Esophagus squamous epithelium (tissue), 5 donors: ENCODE measurements at regions not wholly inside any gene's neighbourhood (a gene's known extent, or its start where the extent isn't known, plus 50 kb on each side); places are given as distances from the start of the nearest gene placed in this dataset.
"Not testable (repeated sequence)": the region's sequence is repeated elsewhere in the genome, so short reads cannot be mapped to it uniquely, and the experiment has no call there.

Experiments
- DNase-seq: peaks from one replicate; lab custom pipeline; 2025; lab: John Stamatoyannopoulos, UW
- H3K27ac ChIP-seq, 4 donors: fragments of 200-600 bp; sonication (generic); one replicate each; pipeline ENCODE4 v1.5.1; 2016 to 2019; ENCODE audit warnings: mild to moderate bottlenecking in 1 of 4
- H3K27me3 ChIP-seq, 4 donors: fragments of 200-600 bp; sonication (generic); 1 replicate in 3 of 4; 2 replicates in 1 of 4; pipeline versions ENCODE4 v1.5.1 to v1.6.0; 2017 to 2021; ENCODE audit warnings: antibody characterized with exemption in 1 of 4
- H3K36me3 ChIP-seq, 3 donors: fragments of 200-600 bp; sonication (generic); one replicate each; pipeline ENCODE4 v1.5.1; 2016 to 2019
- H3K4me1 ChIP-seq, 3 donors: fragments of 200-600 bp; sonication (generic); one replicate each; pipeline ENCODE4 v1.5.1; 2017 to 2019
- H3K4me3 ChIP-seq, 4 donors: fragments of 200-600 bp; sonication (generic); 1 replicate in 3 of 4; 2 replicates in 1 of 4; pipeline ENCODE4 v1.5.1; 2016 to 2019; ENCODE audit warnings: mild to moderate bottlenecking in 2 of 4, moderate library complexity in 1 of 4
- H3K9me3 ChIP-seq, 3 donors: fragments of 200-600 bp; sonication (generic); one replicate each; pipeline ENCODE4 v1.5.1; 2016 to 2019
- CTCF ChIP-seq, 6 experiments: fragments of 450-650 bp in 4 of 6; fragments of 200-600 bp in 2 of 6; sonication (generic) in 2 of 6; IDR thresholded peaks; one replicate each; pipeline ENCODE4 v1.5.1; 2016 to 2019; ENCODE audit warnings: antibody characterized with exemption in 6 of 6, mild to moderate bottlenecking in 4 of 6, moderate library complexity in 4 of 6
- POLR2A ChIP-seq, 4 donors: fragments of 450-650 bp; IDR thresholded peaks; one replicate each; pipeline ENCODE4 v1.6.1; 2017; ENCODE audit warnings: antibody characterized with exemption in 4 of 4, mild to moderate bottlenecking in 4 of 4, moderate library complexity in 3 of 4
- WGBS, 2 donors: methylation state at CpG; one replicate each; pipeline ENCODE4 v1.1.5; 2018; 5-methylcytosine and 5-hydroxymethylcytosine counted together
- intact Hi-C: fragments of 100-400 bp; cut with DNase I; formaldehyde crosslinking; loops from one replicate; pipeline ENCODE4 v1.15.0; 2022
- donor health status: DM: yes; HTN: yes; CAD: no.

GRCh38 chrX:8043121-8043520 lies 115.9 kb upstream of the PNPLA4 start:
- no peak overlapping the region for H3K27ac ChIP-seq
- intact Hi-C loops, result no loop called here
- TF ChIP-seq POLR2A (IDR thresholded peaks at IDR 0.05), result no peak
- no peaks in the 10 kb centered on the region for H3K36me3 ChIP-seq
- no peaks in the 10 kb centered on the region for H3K4me1 ChIP-seq
- 63 to 80% methylated on average over 2 to 3 of the region's 3 CpGs for WGBS, 2 donors
- no peak overlapping the region for H3K4me3 ChIP-seq
- DNase-seq, result no peak
- no peaks in the 10 kb centered on the region for H3K27me3 ChIP-seq
- no peaks in the 10 kb centered on the region for H3K9me3 ChIP-seq

- WGBS, 2 donors, result 57 to 83% methylated on average over 1 of the region's 1 CpG
- TF ChIP-seq CTCF (IDR thresholded peaks at IDR 0.05) (peak in 1 of 6 experiments; percentile 23), POLR2A (IDR thresholded peaks at IDR 0.05) (no peak)
- no peaks in the 10 kb centered on the region for H3K4me1 ChIP-seq
- H3K4me3 ChIP-seq, result no peak overlapping the region
- intact Hi-C loops, result no loop called here
- H3K9me3 ChIP-seq, result no peaks in the 10 kb centered on the region
- H3K27me3 ChIP-seq, result no peaks in the 10 kb centered on the region
- no peak for DNase-seq
- no peak overlapping the region for H3K27ac ChIP-seq
- no peaks in the 10 kb centered on the region for H3K36me3 ChIP-seq
These were observed 115.1 kb upstream of the PNPLA4 start for GRCh38 chrX:8042304-8042703.

- intact Hi-C loops, H3K27me3 ChIP-seq, H3K9me3 ChIP-seq, H3K4me3 ChIP-seq, H3K36me3 ChIP-seq, DNase-seq, H3K27ac ChIP-seq, H3K4me1 ChIP-seq: not testable (repeated sequence)
- WGBS, 2 donors, result 84 to 88% methylated on average over 4 of the region's 7 CpGs
These were observed 112.5 kb upstream of the PNPLA4 start for GRCh38 chrX:8039711-8040110.

- no peak overlapping the region for H3K27ac ChIP-seq
- no peaks in the 10 kb centered on the region for H3K9me3 ChIP-seq
- no peak for DNase-seq
- intact Hi-C loops, result no loop called here
- no peaks in the 10 kb centered on the region for H3K27me3 ChIP-seq
- 74 to 85% methylated on average over 4 to 8 of the region's 8 CpGs for WGBS, 2 donors
- no peak for TF ChIP-seq POLR2A (IDR thresholded peaks at IDR 0.05)
- no peak for TF ChIP-seq CTCF (IDR thresholded peaks at IDR 0.05)
- H3K36me3 ChIP-seq, result no peaks in the 10 kb centered on the region
- peak overlapping the region in 1 of 4 donors; percentile 15 for H3K4me3 ChIP-seq
- no peaks in the 10 kb centered on the region for H3K4me1 ChIP-seq
These were observed 110.6 kb upstream of the PNPLA4 start for GRCh38 chrX:8037593-8038348.

- WGBS, 2 donors, result 49 to 60% methylated on average over 4 of the region's 4 CpGs
- Histone ChIP-seq H3K9me3 (no peaks in the 10 kb centered on the region), H3K27me3 (no peaks in the 10 kb centered on the region), H3K4me3 (no peak overlapping the region), H3K36me3 (no peaks in the 10 kb centered on the region), H3K4me1 (no peaks in the 10 kb centered on the region), H3K27ac (no peak overlapping the region)
- no peak for TF ChIP-seq POLR2A (IDR thresholded peaks at IDR 0.05)
- no peak for TF ChIP-seq CTCF (IDR thresholded peaks at IDR 0.05)
- intact Hi-C loops, result no loop called here
- DNase-seq, result no peak
These were observed 109.7 kb upstream of the PNPLA4 start for GRCh38 chrX:8036914-8037313.

- TF ChIP-seq CTCF (IDR thresholded peaks at IDR 0.05), result no peak
- intact Hi-C loops, result no loop called here
- Histone ChIP-seq H3K27me3 (no peaks in the 10 kb centered on the region), H3K4me3 (no peak overlapping the region), H3K4me1 (no peaks in the 10 kb centered on the region), H3K27ac (no peak overlapping the region), H3K9me3 (no peaks in the 10 kb centered on the region), H3K36me3 (no peaks in the 10 kb centered on the region)
- WGBS, 2 donors, result 81 to 87% methylated on average over 5 to 6 of the region's 8 CpGs
- no peak for DNase-seq
These were observed 106.8 kb upstream of the PNPLA4 start for GRCh38 chrX:8034058-8034457.
